Trophoblast cell (in vitro differentiated cells and primary cell): ENCODE measurements at regions not wholly inside any gene's neighbourhood (a gene's known extent, or its start where the extent isn't known, plus 50 kb on each side); places are given as distances from the start of the nearest gene placed in this dataset.
"Not testable (repeated sequence)": the region's sequence is repeated elsewhere in the genome, so short reads cannot be mapped to it uniquely, and the experiment has no call there.

Source experiments
- DNase-seq, 2 donors: peaks; one replicate each; pipeline ENCODE4 v3.0.0-alpha.2; 2016
- H2AFZ ChIP-seq: 2 replicates; pipeline ENCODE4 v1.6.1; 2013; ENCODE audit warnings: low read length, moderate library complexity, mild to moderate bottlenecking; ENCODE audit not compliant: insufficient read depth, poor library complexity
- H2AK5ac ChIP-seq: 2 replicates; pipeline ENCODE4 v1.6.1; 2013; ENCODE audit warnings: mild to moderate bottlenecking, low read length
- H2BK120ac ChIP-seq: 2 replicates; pipeline ENCODE4 v1.6.1; 2013; ENCODE audit warnings: low read length, mild to moderate bottlenecking, moderate library complexity; ENCODE audit not compliant: insufficient read depth, poor library complexity
- H2BK12ac ChIP-seq: 2 replicates; pipeline ENCODE4 v1.6.1; 2013; ENCODE audit warnings: mild to moderate bottlenecking, low read length, moderate library complexity
- H2BK5ac ChIP-seq: 2 replicates; pipeline ENCODE4 v1.6.1; 2013; ENCODE audit warnings: low read length, low read depth, moderate library complexity, mild to moderate bottlenecking; ENCODE audit not compliant: poor library complexity
- H3K14ac ChIP-seq: 2 replicates; pipeline ENCODE4 v1.6.1; 2013; ENCODE audit warnings: mild to moderate bottlenecking, low read length
- H3K18ac ChIP-seq: 2 replicates; pipeline ENCODE4 v1.6.1; 2013; ENCODE audit warnings: mild to moderate bottlenecking, low read length
- H3K23ac ChIP-seq: 2 replicates; pipeline ENCODE4 v1.6.1; 2013; ENCODE audit warnings: low read length
- H3K27ac ChIP-seq: 2 replicates; pipeline ENCODE4 v1.5.1; 2013; ENCODE audit warnings: low read depth, mild to moderate bottlenecking, inconsistent platforms, low read length, moderate library complexity
- H3K27me3 ChIP-seq: 2 replicates; pipeline ENCODE4 v1.6.1; 2013; ENCODE audit warnings: inconsistent platforms, mild to moderate bottlenecking, low read length, moderate library complexity; ENCODE audit not compliant: insufficient read depth
- H3K36me3 ChIP-seq, 2 experiments: 1 replicate in 1 of 2; 2 replicates in 1 of 2; pipeline ENCODE4 v1.6.1; 2013; ENCODE audit warnings: low read length in 2 of 2, mild to moderate bottlenecking in 2 of 2, moderate library complexity in 1 of 2; ENCODE audit not compliant: insufficient read depth in 2 of 2, control insufficient read depth in 1 of 2
- H3K4ac ChIP-seq: 2 replicates; pipeline ENCODE4 v1.6.1; 2013; ENCODE audit warnings: low read depth, mild to moderate bottlenecking, low read length, moderate library complexity
- H3K4me1 ChIP-seq, 2 experiments: 1 replicate in 1 of 2; 2 replicates in 1 of 2; pipeline ENCODE4 v1.6.1; 2013; ENCODE audit warnings: low read length in 2 of 2, mild to moderate bottlenecking in 2 of 2, moderate library complexity in 1 of 2; ENCODE audit not compliant: insufficient read depth in 2 of 2, control insufficient read depth in 1 of 2
- H3K4me2 ChIP-seq: 2 replicates; pipeline ENCODE4 v1.6.1; 2013; ENCODE audit warnings: inconsistent platforms, mild to moderate bottlenecking, low read length, moderate library complexity
- H3K4me3 ChIP-seq: 2 replicates; pipeline ENCODE4 v1.5.1; 2013; ENCODE audit warnings: mild to moderate bottlenecking, low read depth, low read length, inconsistent platforms
- H3K79me1 ChIP-seq: one replicate; pipeline ENCODE4 v1.6.1; 2013; ENCODE audit warnings: low read length
- H3K79me2 ChIP-seq: 2 replicates; pipeline ENCODE4 v1.6.1; 2013; ENCODE audit warnings: low read length, mild to moderate bottlenecking; ENCODE audit not compliant: control insufficient read depth, insufficient read depth, poor library complexity
- H3K9ac ChIP-seq: 2 replicates; pipeline ENCODE4 v1.6.1; 2013; ENCODE audit warnings: mild to moderate bottlenecking, low read length
- H3K9me3 ChIP-seq: 2 replicates; pipeline ENCODE4 v1.6.1; 2013; ENCODE audit warnings: low read depth, mild to moderate bottlenecking, control low read depth, inconsistent platforms, low read length; ENCODE audit not compliant: insufficient read depth
- H4K12ac ChIP-seq: 2 replicates; pipeline ENCODE4 v1.6.1; 2013; ENCODE audit warnings: low read depth, mild to moderate bottlenecking, low read length, moderate library complexity
- H4K8ac ChIP-seq: 2 replicates; pipeline ENCODE4 v1.6.1; 2013; ENCODE audit warnings: low read depth, mild to moderate bottlenecking, low read length, moderate library complexity
- H4K91ac ChIP-seq: one replicate; pipeline ENCODE4 v1.6.1; 2013; ENCODE audit warnings: low read depth, mild to moderate bottlenecking, low read length, moderate library complexity
- WGBS: extraction: QIAGEN DNeasy Blood & Tissue Kit; methylation state at CpG from one replicate; pipeline ENCODE4 v1.1.7; 2013; ENCODE audit warnings: missing lambda C conversion rate; ENCODE audit not compliant: insufficient read length, insufficient coverage; ENCODE audit errors: extremely low coverage; 5-methylcytosine and 5-hydroxymethylcytosine counted together

- not testable (repeated sequence) for H3K27ac ChIP-seq, H2BK120ac ChIP-seq, H3K4me1 ChIP-seq, H3K4ac ChIP-seq, H4K91ac ChIP-seq, H4K8ac ChIP-seq, H3K18ac ChIP-seq, H3K79me2 ChIP-seq, H3K9ac ChIP-seq, H4K12ac ChIP-seq, H3K9me3 ChIP-seq, H3K14ac ChIP-seq, H3K4me2 ChIP-seq, H3K27me3 ChIP-seq, H3K36me3 ChIP-seq, H2BK12ac ChIP-seq, H2BK5ac ChIP-seq, H3K79me1 ChIP-seq, H2AFZ ChIP-seq, H3K23ac ChIP-seq, H3K4me3 ChIP-seq, H2AK5ac ChIP-seq
- no CpG with 5 or more reads among the region's 44 CpGs for WGBS
- peak; percentile 42 to 63 for DNase-seq
These were observed 201.2 kb upstream of the PCDH18 start for GRCh38 chr4:137733174-137734141.

GRCh38 chr4:137722910-137723309, 190.6 kb upstream of the PCDH18 start:
- Histone ChIP-seq H3K4me3 (no peak overlapping the region), H3K4me2 (no peak overlapping the region), H2BK120ac (no peak overlapping the region), H2AK5ac (no peak overlapping the region), H3K9ac (no peak overlapping the region), H3K23ac (no peak overlapping the region), H3K14ac (no peak overlapping the region), H3K9me3 (no peaks in the 10 kb centered on the region), H2BK12ac (no peak overlapping the region), H3K4ac (no peak overlapping the region), H3K27me3 (no peaks in the 10 kb centered on the region), H2BK5ac (no peak overlapping the region), H3K27ac (no peak overlapping the region), H4K12ac (no peak overlapping the region), H3K4me1 (no peaks in the 10 kb centered on the region), H3K79me2 (no peaks in the 10 kb centered on the region), H3K18ac (no peak overlapping the region), H4K8ac (no peak overlapping the region), H3K79me1 (no peaks in the 10 kb centered on the region), H3K36me3 (no peaks in the 10 kb centered on the region), H2AFZ (no peak overlapping the region), H4K91ac (no peak overlapping the region)
- no CpG with 5 or more reads among the region's 1 CpG for WGBS
- no peak for DNase-seq

- no peak overlapping the region for H3K23ac ChIP-seq
- no peak overlapping the region for H2BK5ac ChIP-seq
- H2BK120ac ChIP-seq, result no peak overlapping the region
- H4K91ac ChIP-seq, result no peak overlapping the region
- no peak overlapping the region for H3K14ac ChIP-seq
- H3K4me3 ChIP-seq, result no peak overlapping the region
- H3K9me3 ChIP-seq, result peaks cover 3% of the 10 kb centered on the region
- no peaks in the 10 kb centered on the region for H3K79me2 ChIP-seq
- no peaks in the 10 kb centered on the region for H3K27me3 ChIP-seq
- no peaks in the 10 kb centered on the region for H3K36me3 ChIP-seq
- DNase-seq, result no peak
- no peak overlapping the region for H4K12ac ChIP-seq
- no peak overlapping the region for H3K4me2 ChIP-seq
- no peak overlapping the region for H2BK12ac ChIP-seq
- H3K18ac ChIP-seq, result no peak overlapping the region
- H3K79me1 ChIP-seq, result no peaks in the 10 kb centered on the region
- H4K8ac ChIP-seq, result no peak overlapping the region
- no peak overlapping the region for H2AFZ ChIP-seq
- H3K27ac ChIP-seq, result no peak overlapping the region
- H3K4me1 ChIP-seq, result no peaks in the 10 kb centered on the region
- no CpG with 5 or more reads among the region's 2 CpGs for WGBS
- H3K4ac ChIP-seq, result no peak overlapping the region
- no peak overlapping the region for H3K9ac ChIP-seq
- no peak overlapping the region for H2AK5ac ChIP-seq
These were observed 179.2 kb upstream of the PCDH18 start for GRCh38 chr4:137711502-137711901.

- H4K12ac ChIP-seq, result no peak overlapping the region
- no peak overlapping the region for H3K27ac ChIP-seq
- no peaks in the 10 kb centered on the region for H3K4me1 ChIP-seq
- no peak overlapping the region for H4K8ac ChIP-seq
- H3K79me1 ChIP-seq, result no peaks in the 10 kb centered on the region
- H3K27me3 ChIP-seq, result no peaks in the 10 kb centered on the region
- no peak overlapping the region for H3K18ac ChIP-seq
- no peak overlapping the region for H3K14ac ChIP-seq
- H2AFZ ChIP-seq, result no peak overlapping the region
- no peak overlapping the region for H2BK120ac ChIP-seq
- no CpG with 5 or more reads among the region's 2 CpGs for WGBS
- no peak overlapping the region for H2BK5ac ChIP-seq
- H2BK12ac ChIP-seq, result no peak overlapping the region
- H3K23ac ChIP-seq, result no peak overlapping the region
- no peak overlapping the region for H3K4me2 ChIP-seq
- no peaks in the 10 kb centered on the region for H3K36me3 ChIP-seq
- H2AK5ac ChIP-seq, result no peak overlapping the region
- H3K4ac ChIP-seq, result no peak overlapping the region
- H3K79me2 ChIP-seq, result no peaks in the 10 kb centered on the region
- no peak for DNase-seq
- H4K91ac ChIP-seq, result no peak overlapping the region
- H3K4me3 ChIP-seq, result no peak overlapping the region
- no peak overlapping the region for H3K9ac ChIP-seq
- peaks cover 3% of the 10 kb centered on the region for H3K9me3 ChIP-seq
These were observed 175.3 kb upstream of the PCDH18 start for GRCh38 chr4:137707626-137708025.
